Bronchial epithelial cell (primary cell): ENCODE measurements at regions not wholly inside any gene's neighbourhood (a gene's known extent, or its start where the extent isn't known, plus 50 kb on each side); places are given as distances from the start of the nearest gene placed in this dataset.

Experiments used
- DNase-seq: peaks from one replicate; pipeline ENCODE4 v3.0.0-alpha.2; 2010; ENCODE audit warnings: low read depth
- FAIRE-seq: peaks from 2 replicates; lab custom pipeline; 2011; peaks lifted over from hg19 to GRCh38; lab: Jason Lieb, UNC
- H3K27me3 ChIP-seq: 2 replicates; pipeline ENCODE4 v1.5.1; 2011; ENCODE audit warnings: low read length; ENCODE audit not compliant: control insufficient read depth, insufficient read depth
- H3K36me3 ChIP-seq: 2 replicates; pipeline ENCODE4 v1.5.1; 2011; ENCODE audit warnings: low read length; ENCODE audit not compliant: control insufficient read depth, insufficient read depth
- H3K4me3 ChIP-seq: 2 replicates; pipeline ENCODE4 v1.5.1; 2011; ENCODE audit warnings: mild to moderate bottlenecking, low read depth, low read length, control low read depth
- CTCF ChIP-seq: IDR thresholded peaks from 2 replicates; pipeline ENCODE4 v1.5.1; 2011; ENCODE audit warnings: mild to moderate bottlenecking, moderate library complexity, low read length, control low read depth, inconsistent platforms; ENCODE audit not compliant: insufficient read depth, severe bottlenecking

- H3K36me3 ChIP-seq, result no peaks in the 10 kb centered on the region
- no peaks in the 10 kb centered on the region for H3K27me3 ChIP-seq
- no peak overlapping the region for H3K4me3 ChIP-seq
- no peak for TF ChIP-seq CTCF
- FAIRE-seq, result no peak
- DNase-seq, result no peak
Observed at GRCh38 chr4:179981161-179981560, 2262.0 kb upstream of the TENM3 start.

- TF ChIP-seq CTCF, result no peak
- no peak for DNase-seq
- Histone ChIP-seq H3K36me3 (no peaks in the 10 kb centered on the region), H3K4me3 (no peak overlapping the region), H3K27me3 (no peaks in the 10 kb centered on the region)
- FAIRE-seq, result no peak
Observed at GRCh38 chr4:179989975-179990374, 2253.2 kb upstream of the TENM3 start.

DNA sequence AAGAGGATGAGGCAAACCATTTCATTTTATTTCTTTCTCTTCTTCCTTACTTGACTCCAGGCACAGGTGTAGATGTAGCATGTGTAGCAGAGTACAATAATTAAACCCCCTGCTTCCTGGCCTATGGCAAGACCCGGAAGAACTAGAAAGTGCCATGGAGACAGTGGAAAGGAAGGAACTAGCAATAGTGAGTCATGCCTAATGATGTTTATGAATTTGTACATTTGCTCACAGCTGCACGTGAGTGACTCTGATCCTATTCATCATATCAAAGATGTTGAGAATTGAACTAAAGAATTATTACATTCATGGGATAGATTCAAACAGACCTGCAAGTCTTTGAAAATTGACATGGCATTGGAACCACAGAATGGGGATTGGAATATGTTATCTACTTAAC, 2233.9 kb upstream of the TENM3 start:
- DNase-seq (no peak), FAIRE-seq (no peak)
- no peak for TF ChIP-seq CTCF
- no peaks in the 10 kb centered on the region for H3K36me3 ChIP-seq
- H3K4me3 ChIP-seq, result no peak overlapping the region
- H3K27me3 ChIP-seq, result no peaks in the 10 kb centered on the region

- peak; percentile 22 for TF ChIP-seq CTCF
- DNase-seq (peak; percentile 3), FAIRE-seq (no peak)
- Histone ChIP-seq H3K4me3 (no peak overlapping the region), H3K36me3 (no peaks in the 10 kb centered on the region), H3K27me3 (no peaks in the 10 kb centered on the region)
Observed at GRCh38 chr4:180028682-180029081, 2214.5 kb upstream of the TENM3 start.

DNA sequence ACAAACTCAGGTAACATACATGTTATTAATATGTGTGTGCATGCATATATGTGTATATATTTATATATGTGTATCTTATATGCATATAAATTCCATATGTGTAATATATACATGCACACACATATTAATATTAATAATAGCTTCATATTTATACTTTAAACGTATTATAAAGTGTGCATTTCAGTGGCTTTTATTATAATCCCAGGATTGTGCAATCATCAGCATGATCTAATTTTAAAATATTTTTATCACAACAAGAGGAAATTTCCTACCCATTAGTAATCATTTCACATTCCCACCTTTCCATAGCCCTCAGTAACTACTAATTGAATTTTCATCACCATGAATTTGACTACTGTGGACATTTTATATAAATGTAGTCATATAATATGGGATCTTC, 2211.9 kb upstream of the TENM3 start:
- H3K36me3 ChIP-seq, result no peaks in the 10 kb centered on the region
- no peaks in the 10 kb centered on the region for H3K27me3 ChIP-seq
- DNase-seq, result peak; percentile 11
- H3K4me3 ChIP-seq, result no peak overlapping the region
- no peak for FAIRE-seq
- TF ChIP-seq CTCF, result no peak

- Histone ChIP-seq H3K27me3 (no peaks in the 10 kb centered on the region), H3K4me3 (no peak overlapping the region), H3K36me3 (no peaks in the 10 kb centered on the region)
- FAIRE-seq (no peak), DNase-seq (peak; percentile 38)
- TF ChIP-seq CTCF, result no peak
Observed at GRCh38 chr4:180041576-180041975, 2201.6 kb upstream of the TENM3 start.
